IMR-90 (cell line): ENCODE measurements at regions not wholly inside any gene's neighbourhood (a gene's known extent, or its start where the extent isn't known, plus 50 kb on each side); places are given as distances from the start of the nearest gene placed in this dataset.

Experiments used
- ATAC-seq: fragments of 200-7000 bp; cut with Tn5 transposase; 2 replicates; pipeline ENCODE4 v1.9.1; 2020; ENCODE audit warnings: low read depth, mild to moderate bottlenecking, moderate library complexity
- BruUV-seq: library from RNA; stranded (reverse); fragments of 400-500 nt; replicated peaks from 2 replicates; lab custom pipeline; 2021; lab: Mats Ljungman, UMichigan
- CTCF ChIA-PET: fragments of 300-600 bp; formaldehyde crosslinking; extraction: SDS; loops from one replicate; lab custom pipeline; 2021; ENCODE audit warnings: antibody characterized with exemption; lab: Yijun Ruan, JAX
- POLR2A ChIA-PET: fragments of 300-600 bp; sonication (Branson Sonifier 250); formaldehyde crosslinking; loops from one replicate; lab custom pipeline; 2022; ENCODE audit warnings: antibody characterized with exemption; ENCODE audit not compliant: unreplicated experiment; lab: Charles Lee
- DNase-seq: peaks from one replicate; pipeline ENCODE4 v3.0.0; 2013
- H2AFZ ChIP-seq: replicated peaks from 2 replicates; pipeline ENCODE3; 2013; ENCODE audit warnings: low read length, mild to moderate bottlenecking; ENCODE audit not compliant: poor library complexity
- H2AK5ac ChIP-seq: 2 replicates; pipeline ENCODE4 v1.6.1; 2013; ENCODE audit warnings: low read depth, low read length, inconsistent platforms
- H2AK9ac ChIP-seq: replicated peaks from 2 replicates; pipeline ENCODE3; 2013; ENCODE audit warnings: mild to moderate bottlenecking, low read depth, low read length, moderate library complexity; ENCODE audit not compliant: poor library complexity
- H2BK120ac ChIP-seq: 2 replicates; pipeline ENCODE4 v1.6.1; 2013; ENCODE audit warnings: low read depth, low read length, inconsistent platforms
- H2BK15ac ChIP-seq: 3 replicates; pipeline ENCODE4 v1.6.1; 2013; ENCODE audit warnings: low read depth, low read length, inconsistent platforms
- H2BK20ac ChIP-seq: 2 replicates; pipeline ENCODE4 v1.6.1; 2013; ENCODE audit warnings: low read depth, mild to moderate bottlenecking, inconsistent platforms, low read length, moderate library complexity
- H2BK5ac ChIP-seq: 2 replicates; pipeline ENCODE4 v1.6.1; 2013; ENCODE audit warnings: mild to moderate bottlenecking, low read depth, low read length, inconsistent platforms; ENCODE audit not compliant: poor library complexity, severe bottlenecking
- H3K14ac ChIP-seq: replicated peaks from 2 replicates; pipeline ENCODE4 v1.6.1; 2013; ENCODE audit warnings: low read depth, low read length, inconsistent platforms
- H3K18ac ChIP-seq: 2 replicates; pipeline ENCODE4 v1.6.1; 2013; ENCODE audit warnings: low read depth, low read length, control low read depth
- H3K23ac ChIP-seq: 2 replicates; pipeline ENCODE4 v1.6.1; 2013; ENCODE audit warnings: low read depth, low read length, inconsistent platforms
- H3K27ac ChIP-seq: 2 replicates; pipeline ENCODE4 v1.5.1; 2013; ENCODE audit warnings: mild to moderate bottlenecking, control low read depth, low read length; ENCODE audit not compliant: insufficient read depth
- H3K27me3 ChIP-seq: 2 replicates; pipeline ENCODE4 v1.6.1; 2013; ENCODE audit warnings: low read length; ENCODE audit not compliant: control insufficient read depth, insufficient read depth
- H3K36me3 ChIP-seq: 2 replicates; pipeline ENCODE4 v1.6.1; 2013; ENCODE audit warnings: low read length, mixed read lengths; ENCODE audit not compliant: control insufficient read depth, insufficient read depth
- H3K4ac ChIP-seq: 2 replicates; pipeline ENCODE4 v1.6.1; 2013; ENCODE audit warnings: low read depth, low read length, inconsistent platforms
- H3K4me1 ChIP-seq: 2 replicates; pipeline ENCODE4 v1.6.1; 2013; ENCODE audit warnings: low read length, mixed read lengths; ENCODE audit not compliant: control insufficient read depth, insufficient read depth
- H3K4me2 ChIP-seq: 2 replicates; pipeline ENCODE4 v1.6.1; 2013; ENCODE audit warnings: low read depth, mild to moderate bottlenecking, control low read depth, low read length, moderate library complexity
- H3K4me3 ChIP-seq: 2 replicates; pipeline ENCODE4 v1.5.1; 2013; ENCODE audit warnings: low read depth, mild to moderate bottlenecking, control low read depth, low read length, moderate library complexity; ENCODE audit not compliant: insufficient read depth
- H3K56ac ChIP-seq: 2 replicates; pipeline ENCODE4 v1.6.1; 2013; ENCODE audit warnings: low read length, inconsistent platforms; ENCODE audit not compliant: insufficient read depth; ENCODE audit errors: extremely low read depth
- H3K79me1 ChIP-seq, 2 experiments: 2 replicates each; pipeline ENCODE4 v1.6.1; 2013; ENCODE audit warnings: low read length in 2 of 2, inconsistent platforms in 1 of 2, low read depth in 1 of 2
- H3K9ac ChIP-seq: 2 replicates; pipeline ENCODE4 v1.6.1; 2013; ENCODE audit warnings: low read depth, low read length, control low read depth
- H3K9me1 ChIP-seq: 2 replicates; pipeline ENCODE4 v1.6.1; 2013; ENCODE audit warnings: low read length, inconsistent platforms; ENCODE audit not compliant: insufficient read depth
- H3K9me3 ChIP-seq: 2 replicates; pipeline ENCODE4 v1.6.1; 2013; ENCODE audit warnings: low read length; ENCODE audit not compliant: control insufficient read depth, insufficient read depth
- H4K20me1 ChIP-seq: 2 replicates; pipeline ENCODE4 v1.6.1; 2013; ENCODE audit warnings: low read length, inconsistent platforms; ENCODE audit not compliant: insufficient read depth
- H4K5ac ChIP-seq: 2 replicates; pipeline ENCODE4 v1.6.1; 2013; ENCODE audit warnings: mild to moderate bottlenecking, low read depth, low read length, control low read depth
- H4K8ac ChIP-seq, 2 experiments: 2 replicates each; pipeline ENCODE4 v1.6.1; 2013; ENCODE audit warnings: low read depth in 2 of 2, low read length in 2 of 2, control low read depth in 1 of 2, inconsistent platforms in 1 of 2
- H4K91ac ChIP-seq: 2 replicates; pipeline ENCODE4 v1.6.1; 2013; ENCODE audit warnings: low read depth, low read length, inconsistent platforms; ENCODE audit not compliant: insufficient read depth
- BHLHE40 ChIP-seq: fragments of 150-350 bp; IDR thresholded peaks from 2 replicates; pipeline ENCODE4 v1.6.1; 2016; ENCODE audit warnings: mild to moderate bottlenecking, low read depth, low read length
- CEBPB ChIP-seq: IDR thresholded peaks from 2 replicates; pipeline ENCODE4 v1.6.1; 2012; ENCODE audit warnings: low read depth, low read length, improper control_type of control experiment
- CTCF ChIP-seq: conservative IDR thresholded peaks from 2 replicates; pipeline ENCODE4 v1.5.1; 2012; ENCODE audit warnings: mild to moderate bottlenecking, low read depth, low read length, improper control_type of control experiment
- MAFK ChIP-seq: IDR thresholded peaks from 2 replicates; pipeline ENCODE4 v1.6.1; 2012; ENCODE audit warnings: low read depth, low read length, improper control_type of control experiment
- MXI1 ChIP-seq: IDR thresholded peaks from 2 replicates; pipeline ENCODE4 v1.6.1; 2012; ENCODE audit warnings: low read depth, mild to moderate bottlenecking, low read length, moderate library complexity, borderline replicate concordance
- NFE2L2 ChIP-seq: fragments of 150-350 bp; IDR thresholded peaks from 2 replicates; pipeline ENCODE4 v1.6.1; 2016; ENCODE audit warnings: low read depth, mild to moderate bottlenecking, low read length
- POLR2A ChIP-seq: IDR thresholded peaks from 2 replicates; pipeline ENCODE4 v1.6.1; 2012; ENCODE audit warnings: mild to moderate bottlenecking, low read depth, low read length
- RCOR1 ChIP-seq: IDR thresholded peaks from 2 replicates; pipeline ENCODE4 v1.6.1; 2012; ENCODE audit warnings: mild to moderate bottlenecking, low read length, improper control_type of control experiment; ENCODE audit not compliant: insufficient replicate concordance
- RFX5 ChIP-seq: IDR thresholded peaks from 2 replicates; pipeline ENCODE4 v1.8.0; 2012; ENCODE audit warnings: low read depth, mild to moderate bottlenecking, low read length, moderate library complexity
- SMC3 ChIP-seq: fragments of 150-350 bp; IDR thresholded peaks from 2 replicates; pipeline ENCODE4 v1.6.1; 2016; ENCODE audit warnings: low read depth, mild to moderate bottlenecking, antibody characterized with exemption, low read length, moderate library complexity
- USF2 ChIP-seq: fragments of 150-350 bp; IDR thresholded peaks from 2 replicates; pipeline ENCODE4 v1.6.1; 2017; ENCODE audit warnings: mild to moderate bottlenecking, antibody characterized with exemption, low read length, low read depth
- WGBS, 2 experiments: methylation state at CpG; one replicate each; pipeline versions ENCODE4 v1.1.5 to v1.1.7; 2013; ENCODE audit warnings: missing lambda C conversion rate in 2 of 2; ENCODE audit not compliant: insufficient read length in 1 of 2; ENCODE audit errors: extremely low coverage in 2 of 2; 5-methylcytosine and 5-hydroxymethylcytosine counted together
- dilution Hi-C: fragments of 300-500 bp; cut with HindIII; formaldehyde crosslinking; loops from one replicate; pipeline ENCODE4 v1.14.3; 2018; ENCODE audit warnings: low sequenced_read_pairs; ENCODE audit not compliant: unreplicated experiment
- in situ Hi-C: fragments of 300-500 bp; cut with MboI; formaldehyde crosslinking; loops from 3 replicates; pipeline ENCODE4 v1.14.3; 2019; ENCODE audit warnings: low sequenced_read_pairs, inconsistent platforms, mixed read lengths
- intact Hi-C: fragments of 100-400 bp; cut with micrococcal nuclease; formaldehyde crosslinking; loops from 2 replicates; pipeline ENCODE4 v1.10.0; 2022

DNA sequence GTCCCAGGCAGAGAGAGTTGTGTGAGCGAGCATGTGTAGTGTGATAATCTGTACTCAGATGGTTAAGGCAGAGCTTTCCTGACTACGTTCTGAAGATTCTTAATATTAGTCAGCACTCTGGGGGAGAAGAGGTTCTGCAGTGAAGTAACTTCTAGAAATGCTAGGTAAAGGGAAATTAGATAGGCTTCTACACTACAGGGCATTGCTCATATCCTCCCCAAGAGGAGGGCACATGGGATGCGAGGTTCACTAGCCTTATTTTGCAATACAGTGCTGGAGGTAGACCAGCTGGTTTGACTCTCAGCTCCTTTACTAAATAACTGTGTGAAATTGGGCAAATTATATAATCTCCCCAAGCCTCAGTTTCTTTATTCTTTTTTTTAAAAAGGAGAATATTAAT, 300.3 kb upstream of the PDZRN3 start:
- Histone ChIP-seq H3K18ac (no peak overlapping the region), H2BK5ac (no peak overlapping the region), H2AK9ac (no peak overlapping the region), H3K4me2 (no peak overlapping the region), H3K79me1 (no peaks in the 10 kb centered on the region), H2AK5ac (no peak overlapping the region), H3K4me1 (no peaks in the 10 kb centered on the region), H3K9me3 (no peaks in the 10 kb centered on the region), H3K4ac (no peak overlapping the region), H3K23ac (no peak overlapping the region), H4K20me1 (no peaks in the 10 kb centered on the region), H3K9ac (no peak overlapping the region), H4K91ac (no peak overlapping the region), H3K27me3 (no peaks in the 10 kb centered on the region), H3K4me3 (no peak overlapping the region), H4K5ac (no peak overlapping the region), H3K9me1 (no peaks in the 10 kb centered on the region), H3K56ac (no peak overlapping the region), H4K8ac (no peak overlapping the region), H2AFZ (no peak overlapping the region), H3K14ac (no peak overlapping the region), H2BK120ac (no peak overlapping the region), H2BK15ac (no peak overlapping the region), H3K27ac (no peak overlapping the region), H3K36me3 (no peaks in the 10 kb centered on the region), H2BK20ac (no peak overlapping the region)
- in situ Hi-C loops, result no loop called here
- ATAC-seq (no peak), DNase-seq (no peak)
- POLR2A ChIA-PET, result no interaction called here
- CTCF ChIA-PET, result no interaction called here
- no TSS peak for BruUV-seq
- TF ChIP-seq USF2 (no peak), CTCF (no peak), RFX5 (no peak), SMC3 (no peak), BHLHE40 (no peak), CEBPB (no peak), RCOR1 (no peak), MXI1 (no peak), NFE2L2 (no peak), MAFK (no peak), POLR2A (no peak)
- dilution Hi-C loops, result no loop called here
- intact Hi-C loops, result no loop called here
- no CpG with 5 or more reads among the region's 3 CpGs for WGBS, 2 experiments
